Tongue (tissue), 1 donor: ENCODE measurements at regions not wholly inside any gene's neighbourhood (a gene's known extent, or its start where the extent isn't known, plus 50 kb on each side); places are given as distances from the start of the nearest gene placed in this dataset.
A peak's percentile ranks its signal among the peaks of the same experiment; 100 is the strongest.

Experiments
- DNase-seq: peaks from one replicate; pipeline ENCODE4 v3.0.0-alpha.2; 2015

DNA sequence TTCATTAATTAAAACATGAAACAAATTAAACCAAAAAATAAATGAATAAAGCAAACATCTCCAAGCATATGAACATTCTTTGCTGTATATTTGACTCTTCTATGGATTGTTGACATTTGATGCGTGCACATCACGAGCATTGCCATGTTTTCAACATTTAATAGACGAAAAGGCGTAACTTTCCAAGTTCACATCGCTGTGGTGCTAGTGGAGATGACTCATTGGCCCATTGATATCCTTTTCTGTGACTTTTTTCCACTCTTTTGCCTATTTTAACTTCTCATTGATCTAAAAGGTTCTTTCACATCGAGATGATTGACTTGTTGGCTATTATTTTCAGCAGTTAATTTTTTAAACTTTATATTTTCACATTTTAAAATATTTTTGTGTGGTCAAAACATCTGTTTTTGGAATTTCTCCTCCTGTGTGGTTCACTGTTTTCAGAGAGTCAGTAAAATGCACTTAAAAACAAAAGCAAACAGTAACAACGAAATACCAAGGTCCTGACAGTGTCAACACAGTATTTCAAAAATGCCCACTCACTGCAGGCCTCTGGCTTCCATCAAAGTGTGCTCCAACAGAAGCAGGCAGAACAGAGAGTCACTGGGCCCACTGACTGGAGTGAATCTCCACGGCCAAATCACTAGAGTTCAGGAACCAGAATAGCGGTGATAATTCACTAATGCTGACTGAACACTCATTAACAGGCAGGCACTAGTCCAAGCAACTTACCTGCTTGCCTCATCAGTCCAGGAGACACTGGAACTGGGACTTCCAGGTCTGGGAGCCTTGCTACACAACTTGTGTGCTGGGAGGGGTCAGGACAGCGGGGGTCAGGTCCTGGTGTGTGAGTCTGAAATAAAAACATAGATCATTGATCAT is 372.2 kb upstream of the SMIM21 start:
- no peak for DNase-seq

- no peak for DNase-seq
Measured at GRCh38 chr18:75797046-75797445, 369.5 kb upstream of the SMIM21 start.

GRCh38 chr18:75790796-75791195 is 363.3 kb upstream of the SMIM21 start:
- no peak for DNase-seq

GRCh38 chr18:75790111-75790510 is 362.6 kb upstream of the SMIM21 start:
- DNase-seq, result no peak

DNA sequence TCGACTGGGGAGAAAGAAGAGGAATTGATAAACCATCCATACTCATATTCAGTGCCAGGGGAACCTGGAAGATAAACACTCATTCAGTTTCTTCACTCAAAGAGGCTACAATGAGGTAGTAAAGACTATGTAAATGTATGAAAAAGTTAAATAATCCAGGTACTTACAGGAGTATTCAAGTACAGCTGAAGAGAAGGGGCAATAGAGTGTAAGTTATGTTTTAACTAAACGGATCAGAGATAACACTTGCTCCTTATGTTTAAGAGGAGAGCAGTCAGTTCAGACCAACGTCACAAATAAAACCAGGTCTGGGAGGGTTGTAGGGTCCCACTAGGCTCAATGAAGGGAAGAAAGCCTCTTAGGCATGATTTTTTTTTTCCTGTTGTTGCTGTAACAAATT is 358.3 kb upstream of the SMIM21 start:
- no peak for DNase-seq

GRCh38 chr18:75785206-75785605 is 357.7 kb upstream of the SMIM21 start:
- no peak for DNase-seq

DNA sequence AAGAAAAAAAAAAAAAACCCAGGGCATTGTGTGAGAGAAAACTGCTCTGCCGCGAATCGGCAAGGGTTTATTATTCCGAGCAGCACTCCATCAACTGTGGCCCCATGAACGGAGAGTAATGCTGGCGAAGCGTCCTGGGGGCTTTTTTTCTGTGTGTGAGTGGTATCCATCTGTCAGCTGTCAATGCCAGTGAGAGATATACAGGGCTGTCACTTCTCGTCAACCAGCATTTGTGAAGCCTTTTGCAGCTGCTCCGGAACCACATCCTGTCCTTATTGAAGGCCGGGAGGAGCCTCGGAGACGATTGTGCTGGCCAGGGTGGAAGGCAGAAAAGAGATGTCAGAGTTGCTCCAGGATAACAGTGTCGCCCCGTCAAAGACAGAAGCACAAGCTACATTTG is 356.9 kb upstream of the SMIM21 start:
- DNase-seq, result peak; percentile 85

DNA sequence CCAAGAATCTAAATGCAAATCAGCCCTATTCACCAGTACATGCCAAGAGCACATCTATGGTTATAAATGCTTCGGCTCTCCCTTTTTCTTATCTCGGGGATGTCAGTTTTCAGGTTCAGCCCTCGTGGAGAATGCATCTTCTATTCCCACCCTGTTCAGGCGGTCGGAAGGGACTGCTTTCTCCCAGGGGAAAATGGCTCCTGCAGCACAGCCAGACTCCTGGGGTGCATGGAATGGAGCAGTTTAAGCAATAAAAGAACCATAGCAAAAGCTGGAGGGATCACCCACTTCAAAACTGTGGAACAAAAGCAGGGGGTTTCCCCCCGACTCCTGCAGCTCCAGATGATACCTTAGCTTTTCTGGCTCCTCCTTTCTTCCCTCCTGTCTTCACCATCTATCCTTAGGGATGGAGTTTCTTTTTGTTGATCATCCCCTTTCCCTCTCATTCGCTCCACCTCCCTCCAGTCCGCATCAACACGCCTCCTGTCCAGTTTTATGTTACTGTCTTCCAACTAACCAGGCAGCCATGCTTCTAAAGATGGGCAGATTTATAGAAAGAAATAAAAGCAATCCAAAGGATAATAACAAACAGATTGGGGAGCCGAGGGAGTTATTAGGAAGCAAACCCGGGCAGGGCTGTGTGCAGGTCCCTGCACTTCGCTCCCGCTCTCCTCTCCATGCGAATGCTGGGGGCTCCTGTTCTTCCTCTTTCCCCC is 356.2 kb upstream of the SMIM21 start:
- DNase-seq, result peak; percentile 29

GRCh38 chr18:75782826-75783225 is 355.3 kb upstream of the SMIM21 start:
- no peak for DNase-seq

DNA sequence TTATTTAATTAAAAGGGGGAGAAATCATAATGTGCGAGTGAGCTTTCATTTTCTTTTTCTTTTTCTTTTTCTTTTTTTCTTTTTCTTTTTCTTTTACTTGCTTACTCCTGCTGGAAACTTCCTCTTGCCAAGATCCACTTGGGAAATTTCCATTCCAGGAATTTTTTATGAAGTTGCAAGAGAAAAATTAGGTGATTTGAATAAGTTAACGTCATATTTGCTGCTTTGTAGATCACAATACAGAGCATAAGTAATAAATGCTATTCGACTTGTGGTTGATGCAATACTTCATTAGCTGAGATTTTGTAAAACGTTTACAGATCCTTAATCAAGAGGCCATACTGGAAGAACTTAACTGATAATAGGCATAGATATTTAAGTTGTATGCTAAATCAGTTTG is 354.7 kb upstream of the SMIM21 start:
- DNase-seq, result peak; percentile 5

DNA sequence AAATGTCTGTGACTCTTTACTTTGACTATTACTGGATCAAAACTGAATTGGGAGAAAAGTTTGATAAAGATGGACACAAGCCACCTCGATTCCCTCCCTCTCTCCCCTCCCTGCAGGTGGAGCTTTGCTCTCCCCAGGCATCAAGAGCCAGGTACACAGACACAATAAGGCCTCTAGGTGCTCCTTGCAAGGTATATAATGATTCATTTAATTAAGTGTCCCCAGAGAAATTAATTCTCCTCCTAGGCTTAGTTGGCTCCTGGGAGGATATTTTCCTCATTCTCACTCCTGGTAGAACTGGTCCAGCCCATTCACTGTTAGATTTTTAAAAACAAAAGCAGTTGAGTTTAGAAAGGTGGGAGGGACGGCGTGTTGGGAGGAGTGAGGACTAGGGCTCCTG is 352.4 kb upstream of the SMIM21 start:
- DNase-seq, result no peak

DNA sequence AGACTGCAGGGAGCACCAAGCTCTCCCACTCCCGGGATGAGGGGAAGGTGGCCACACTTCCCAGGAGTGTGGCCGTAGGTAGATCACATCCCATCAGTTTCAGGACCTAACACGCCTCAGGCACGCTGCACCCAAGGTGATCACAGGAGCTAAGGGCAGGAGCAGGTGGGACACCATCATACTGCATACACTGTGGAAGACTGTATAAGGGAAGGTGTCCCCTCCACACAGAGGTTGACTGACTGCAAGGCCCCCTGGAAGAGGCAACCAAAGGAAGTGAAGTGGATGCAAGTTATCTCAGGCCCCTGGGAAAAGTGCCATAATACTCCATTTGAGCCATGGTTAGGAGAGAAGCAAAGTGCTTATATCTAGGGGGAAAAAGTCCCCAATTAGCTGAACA is 351.9 kb upstream of the SMIM21 start:
- no peak for DNase-seq

DNA sequence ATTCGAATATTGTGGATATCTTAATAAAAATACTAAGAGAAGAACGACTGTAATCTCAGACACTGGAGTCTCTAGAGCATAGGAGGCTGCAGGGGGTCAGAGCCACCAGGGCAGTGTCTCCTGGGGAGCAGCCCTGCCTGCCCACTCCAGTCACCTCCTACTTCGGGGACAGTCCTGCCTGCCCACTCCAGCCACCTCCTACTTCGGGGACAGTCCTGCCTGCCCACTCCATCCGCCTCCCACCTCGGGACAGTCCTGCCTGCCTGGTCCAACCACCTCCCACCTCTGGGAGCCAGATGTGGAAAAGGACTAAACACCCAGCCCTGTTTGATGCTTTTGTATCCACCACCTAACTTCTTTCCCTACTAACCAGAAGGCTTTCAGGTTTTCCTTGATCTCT is 350.1 kb upstream of the SMIM21 start:
- DNase-seq, result no peak

- DNase-seq, result no peak
Measured at GRCh38 chr18:75775121-75775520, 347.6 kb upstream of the SMIM21 start.

GRCh38 chr18:75773618-75774017 is 346.1 kb upstream of the SMIM21 start:
- DNase-seq, result no peak

DNA sequence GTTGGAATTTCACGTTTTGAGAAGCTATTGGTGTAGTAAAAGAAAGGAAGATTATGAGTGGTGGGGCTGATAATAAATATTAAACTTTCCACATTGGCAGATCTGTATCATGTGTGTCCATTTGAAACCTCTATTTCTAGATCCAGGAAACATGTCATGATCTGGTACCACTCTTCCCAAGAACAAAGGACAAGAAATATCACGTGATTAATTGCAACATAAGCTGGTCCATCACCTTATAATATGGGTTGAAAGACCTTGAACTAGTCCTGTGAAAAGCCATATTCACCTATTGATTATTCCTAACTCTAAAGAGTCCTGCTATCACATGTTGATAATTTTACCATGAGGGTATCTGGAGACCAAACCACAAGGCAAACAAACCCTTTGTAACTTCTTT is 335.3 kb upstream of the SMIM21 start:
- no peak for DNase-seq

- DNase-seq, result no peak
Measured at GRCh38 chr18:75760208-75760607, 332.7 kb upstream of the SMIM21 start.

DNA sequence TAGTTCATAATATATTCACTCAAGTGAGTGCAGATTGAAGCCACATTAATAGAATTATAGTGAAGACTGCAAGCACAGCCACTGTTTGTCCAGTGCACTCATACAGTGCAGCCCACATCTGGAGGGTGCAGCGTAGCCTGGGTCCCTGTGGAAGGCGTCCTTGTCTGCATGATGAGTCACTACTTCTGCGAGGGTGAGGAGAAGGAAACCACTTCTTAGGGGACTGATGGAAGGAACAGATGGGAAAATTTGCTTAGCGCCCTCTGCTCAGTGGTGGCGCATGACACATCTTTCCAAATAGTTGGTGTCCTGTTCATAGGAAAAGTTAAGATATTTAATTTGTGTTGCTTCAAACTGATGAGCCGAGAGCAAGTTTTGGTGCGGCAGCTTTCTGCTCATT is 330.4 kb upstream of the SMIM21 start:
- DNase-seq, result no peak

GRCh38 chr18:75754433-75754832 is 326.9 kb upstream of the SMIM21 start:
- no peak for DNase-seq

DNA sequence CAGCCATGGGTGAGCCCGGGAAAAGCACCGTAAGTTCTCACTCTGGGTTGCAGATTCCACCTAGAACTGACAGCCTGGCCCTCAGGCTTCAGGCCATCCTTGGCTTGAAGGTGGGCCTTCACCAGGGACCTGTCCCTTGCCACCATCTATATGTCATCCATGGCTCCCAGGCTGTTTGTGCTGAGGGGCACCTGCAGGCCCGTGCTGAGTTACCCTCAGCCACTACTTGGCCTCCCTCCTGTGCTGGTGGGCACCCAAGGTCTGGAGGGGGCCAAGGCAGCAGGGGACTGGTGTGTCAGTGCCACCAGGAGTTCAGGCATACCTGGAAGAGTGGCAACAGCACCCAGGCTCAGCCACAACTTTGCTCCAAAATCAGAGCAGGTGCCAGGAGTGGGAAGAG is 326.2 kb upstream of the SMIM21 start:
- DNase-seq, result no peak

DNA sequence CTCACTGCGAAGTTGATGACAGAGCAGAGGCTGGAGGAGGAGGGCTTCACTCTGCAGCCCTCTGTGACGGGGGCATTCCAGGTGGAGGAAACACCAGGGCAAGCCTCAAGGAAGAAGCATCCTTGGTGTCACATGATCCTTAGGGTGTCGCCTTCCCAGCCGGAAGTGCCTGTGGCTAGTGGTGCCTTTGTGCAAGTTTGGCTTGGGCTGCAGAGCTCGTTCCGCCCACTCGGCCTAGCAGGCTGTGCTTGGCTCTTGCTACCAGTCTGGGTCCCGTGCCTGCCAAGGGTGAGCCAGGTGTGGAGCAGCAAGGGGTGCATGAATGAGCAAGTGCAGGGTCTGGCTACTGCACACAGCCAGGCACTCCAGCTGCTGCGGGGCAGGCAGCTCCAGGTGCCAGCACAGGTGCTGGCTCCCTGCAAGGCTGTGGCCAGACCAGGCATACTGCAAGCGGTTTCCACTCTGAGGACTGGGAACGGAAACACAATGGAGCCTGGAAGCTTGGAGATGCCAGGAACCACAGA is 325.3 kb upstream of the SMIM21 start:
- DNase-seq, result peak; percentile 18

GRCh38 chr18:75745147-75745546 is 317.6 kb upstream of the SMIM21 start:
- DNase-seq, result no peak

DNA sequence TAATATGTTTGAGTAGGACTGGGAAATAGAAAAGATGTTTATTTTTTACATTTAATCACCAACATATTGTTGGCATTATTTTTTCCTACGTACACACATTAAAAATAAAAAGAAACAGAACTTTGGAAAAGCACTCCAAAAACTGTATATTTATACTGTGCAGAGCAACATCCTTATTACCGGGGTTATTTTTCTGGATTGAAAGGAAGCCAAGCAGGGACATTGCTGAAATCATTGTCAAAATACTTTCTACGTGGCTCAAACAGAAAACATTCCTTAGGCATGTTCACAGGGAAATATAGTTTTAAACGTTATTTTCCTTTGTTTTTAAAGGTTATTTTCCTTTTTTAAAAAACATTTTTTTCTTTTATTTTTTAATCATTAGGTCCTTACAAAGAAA is 315.0 kb upstream of the SMIM21 start:
- peak; percentile 56 for DNase-seq

GRCh38 chr18:75739682-75740081 is 312.2 kb upstream of the SMIM21 start:
- DNase-seq, result peak; percentile 16
